NCI-H1417 (cell line): ENCODE measurements at regions not wholly inside any gene's neighbourhood (a gene's known extent, or its start where the extent isn't known, plus 50 kb on each side); places are given as distances from the start of the nearest gene placed in this dataset.

Experiments
- DNase-seq, 3 experiments: peaks; one replicate each; lab custom pipeline; 2025; lab: John Stamatoyannopoulos, UW

GRCh38 chr6:168908166-168908565 is 345.5 kb downstream of the THBS2 start:
- DNase-seq = no peak

- no peak for DNase-seq
These were observed 347.3 kb downstream of the THBS2 start for GRCh38 chr6:168906391-168906790.

- no peak for DNase-seq
These were observed 348.1 kb downstream of the THBS2 start for GRCh38 chr6:168905451-168906090.

- peak in 2 of 3 experiments; percentile 33 to 69 for DNase-seq
These were observed 349.9 kb downstream of the THBS2 start for GRCh38 chr6:168903613-168904345.

GRCh38 chr6:168902075-168902474 is 351.6 kb downstream of the THBS2 start:
- no peak for DNase-seq

GRCh38 chr6:168901076-168901475 is 352.6 kb downstream of the THBS2 start:
- DNase-seq = no peak

- DNase-seq = no peak
These were observed 357.3 kb downstream of the THBS2 start for GRCh38 chr6:168896321-168896720.

GRCh38 chr6:168895102-168895812 is 358.4 kb downstream of the THBS2 start:
- peak; percentile 66 to 94 (median 84) for DNase-seq

- DNase-seq = no peak
These were observed 361.6 kb downstream of the THBS2 start for GRCh38 chr6:168892031-168892430.

- DNase-seq = no peak
These were observed 362.7 kb downstream of the THBS2 start for GRCh38 chr6:168890981-168891365.

- DNase-seq = no peak
These were observed 363.2 kb downstream of the THBS2 start for GRCh38 chr6:168890306-168890980.

GRCh38 chr6:168888786-168889345 is 364.8 kb downstream of the THBS2 start:
- no peak for DNase-seq

- DNase-seq = no peak
These were observed 365.5 kb downstream of the THBS2 start for GRCh38 chr6:168888102-168888501.

- DNase-seq = no peak
These were observed 366.0 kb downstream of the THBS2 start for GRCh38 chr6:168887621-168888020.

- DNase-seq = no peak
These were observed 366.7 kb downstream of the THBS2 start for GRCh38 chr6:168886964-168887363.

- no peak for DNase-seq
These were observed 367.6 kb downstream of the THBS2 start for GRCh38 chr6:168885751-168886742.

- no peak for DNase-seq
These were observed 368.4 kb downstream of the THBS2 start for GRCh38 chr6:168885196-168885595.

- DNase-seq = peak; percentile 61 to 76 (median 61)
These were observed 369.0 kb downstream of the THBS2 start for GRCh38 chr6:168884646-168885086.

GRCh38 chr6:168884050-168884645 is 369.5 kb downstream of the THBS2 start:
- no peak for DNase-seq

- no peak for DNase-seq
These were observed 370.1 kb downstream of the THBS2 start for GRCh38 chr6:168883410-168884049.
